Activated CD4-positive, alpha-beta memory T cell treated with anti-CD3 and anti-CD28 coated beads, Interleukin-2, amount 10 ng/mL, durations not matched to agents 7 days and 5 days (primary cell): ENCODE measurements at regions not wholly inside any gene's neighbourhood (a gene's known extent, or its start where the extent isn't known, plus 50 kb on each side); places are given as distances from the start of the nearest gene placed in this dataset.

Experiments
- CTCF ChIA-PET: fragments of 350-600 bp; sonication (Branson Sonifier 250); formaldehyde crosslinking; loops from one replicate; lab custom pipeline; 2021; ENCODE audit warnings: antibody characterized with exemption, inconsistent platforms; lab: Charles Lee
- POLR2A ChIA-PET: fragments of 350-600 bp; sonication (Branson Sonifier 250); formaldehyde crosslinking; loops from one replicate; lab custom pipeline; 2021; ENCODE audit warnings: antibody characterized with exemption; lab: Charles Lee
- DNase-seq: peaks from one replicate; pipeline ENCODE4 v3.0.0-alpha.2; 2020
- H3K27ac Mint-ChIP-seq: one replicate; pipeline ENCODE4 v1.8.0; 2021; ENCODE audit warnings: mild to moderate bottlenecking, mixed read lengths
- H3K27me3 Mint-ChIP-seq: one replicate; pipeline ENCODE4 v1.8.0; 2021; ENCODE audit warnings: mixed read lengths
- H3K36me3 Mint-ChIP-seq: one replicate; pipeline ENCODE4 v1.8.0; 2021; ENCODE audit warnings: low read depth, mixed read lengths
- H3K4me1 Mint-ChIP-seq: one replicate; pipeline ENCODE4 v1.8.0; 2021; ENCODE audit warnings: mixed read lengths
- H3K4me3 Mint-ChIP-seq: one replicate; pipeline ENCODE4 v1.8.0; 2021; ENCODE audit warnings: mild to moderate bottlenecking, mixed read lengths
- H3K9me3 Mint-ChIP-seq: one replicate; pipeline ENCODE4 v1.8.0; 2021; ENCODE audit warnings: mixed read lengths

- DNase-seq = no peak
- H3K4me3 Mint-ChIP-seq = no peak overlapping the region
- ChIA-PET POLR2A (no interaction called here), CTCF (no interaction called here)
- no peak overlapping the region for H3K27ac Mint-ChIP-seq
- no peaks in the 10 kb centered on the region for H3K36me3 Mint-ChIP-seq
- H3K4me1 Mint-ChIP-seq = no peaks in the 10 kb centered on the region
- no peaks in the 10 kb centered on the region for H3K9me3 Mint-ChIP-seq
- peaks cover 2% of the 10 kb centered on the region for H3K27me3 Mint-ChIP-seq
Observed at GRCh38 chrX:20668550-20668949, 401.8 kb upstream of the RPS6KA3 start.

DNA sequence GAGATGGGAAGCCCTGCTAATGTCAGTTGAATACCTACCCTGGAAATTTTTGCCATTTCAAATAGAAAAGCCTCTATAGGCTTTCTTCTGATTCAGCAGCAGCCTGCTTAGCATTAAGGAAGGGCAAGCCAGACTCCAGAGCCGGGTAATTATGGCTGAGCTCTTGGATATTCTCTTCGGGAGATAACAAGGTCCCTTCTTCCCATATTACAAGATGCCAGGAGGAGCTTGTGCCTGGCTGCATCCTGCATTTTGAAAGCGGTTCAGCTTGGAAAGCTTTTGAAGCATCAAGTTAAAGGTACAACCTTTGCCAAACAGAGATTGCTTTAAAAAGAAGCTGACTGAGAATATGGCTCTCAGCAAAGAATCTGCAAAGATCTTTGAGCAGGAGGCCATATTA is 399.6 kb upstream of the RPS6KA3 start:
- no peaks in the 10 kb centered on the region for H3K36me3 Mint-ChIP-seq
- H3K9me3 Mint-ChIP-seq = no peaks in the 10 kb centered on the region
- H3K27me3 Mint-ChIP-seq = peaks cover 2% of the 10 kb centered on the region
- POLR2A ChIA-PET = no interaction called here
- no peaks in the 10 kb centered on the region for H3K4me1 Mint-ChIP-seq
- no peak for DNase-seq
- no peak overlapping the region for H3K27ac Mint-ChIP-seq
- CTCF ChIA-PET = interaction anchor here (1.3 kb wide), 1 partner anchor 136 kb away, joined by 3 read pairs; no protein-coding TSS in a partner anchor
- no peak overlapping the region for H3K4me3 Mint-ChIP-seq

DNA sequence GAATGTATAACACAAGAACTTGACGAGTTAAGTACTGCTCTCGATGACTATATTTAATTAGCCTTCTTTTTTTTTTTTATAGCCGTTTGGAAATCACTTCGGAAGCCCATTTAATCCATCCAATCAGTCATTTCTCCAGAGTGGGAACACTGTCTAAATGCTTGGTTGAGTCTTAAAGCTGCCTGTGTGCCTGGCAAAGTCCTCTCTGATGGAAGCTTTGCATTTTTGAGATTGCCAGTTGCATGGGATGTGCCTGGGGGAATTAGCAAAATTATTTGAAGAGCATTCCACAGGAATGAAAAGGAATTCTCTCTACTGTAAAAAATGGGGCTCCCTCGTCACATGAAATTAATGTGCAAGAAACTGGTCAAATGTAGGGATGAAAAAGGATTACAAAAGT is 398.8 kb upstream of the RPS6KA3 start:
- CTCF ChIA-PET = no interaction called here
- DNase-seq = no peak
- Mint-ChIP-seq H3K4me3 (no peak overlapping the region), H3K27ac (no peak overlapping the region), H3K36me3 (no peaks in the 10 kb centered on the region), H3K9me3 (no peaks in the 10 kb centered on the region), H3K4me1 (no peaks in the 10 kb centered on the region), H3K27me3 (peaks cover 2% of the 10 kb centered on the region)
- POLR2A ChIA-PET = no interaction called here

GRCh38 chrX:20664774-20665173 is 398.1 kb upstream of the RPS6KA3 start:
- Mint-ChIP-seq H3K9me3 (no peaks in the 10 kb centered on the region), H3K4me3 (no peak overlapping the region), H3K36me3 (no peaks in the 10 kb centered on the region), H3K4me1 (no peaks in the 10 kb centered on the region), H3K27me3 (peaks cover 2% of the 10 kb centered on the region), H3K27ac (no peak overlapping the region)
- no peak for DNase-seq
- POLR2A ChIA-PET = no interaction called here
- CTCF ChIA-PET = no interaction called here

DNA sequence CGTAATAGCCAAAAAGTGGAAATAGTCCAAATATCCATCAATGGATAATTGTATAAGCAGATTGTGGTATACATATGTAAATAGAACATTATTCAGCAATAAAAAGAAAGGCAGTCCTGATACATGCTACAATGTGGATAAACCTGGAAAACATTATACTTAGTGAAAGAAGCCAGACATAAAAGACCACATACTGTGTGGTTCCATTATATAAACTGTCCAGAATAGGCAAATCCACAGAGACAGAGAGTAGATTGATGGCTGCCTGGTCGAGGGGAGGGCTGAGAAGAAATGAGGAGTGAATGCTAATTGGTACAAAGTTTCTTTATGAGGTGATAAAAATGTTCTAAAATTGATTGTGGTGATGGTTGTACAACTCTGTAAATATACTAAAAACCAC is 397.4 kb upstream of the RPS6KA3 start:
- no peak for DNase-seq
- Mint-ChIP-seq H3K4me3 (no peak overlapping the region), H3K9me3 (no peaks in the 10 kb centered on the region), H3K27ac (no peak overlapping the region), H3K27me3 (peaks cover 2% of the 10 kb centered on the region), H3K4me1 (no peaks in the 10 kb centered on the region), H3K36me3 (no peaks in the 10 kb centered on the region)
- ChIA-PET POLR2A (no interaction called here), CTCF (no interaction called here)

DNA sequence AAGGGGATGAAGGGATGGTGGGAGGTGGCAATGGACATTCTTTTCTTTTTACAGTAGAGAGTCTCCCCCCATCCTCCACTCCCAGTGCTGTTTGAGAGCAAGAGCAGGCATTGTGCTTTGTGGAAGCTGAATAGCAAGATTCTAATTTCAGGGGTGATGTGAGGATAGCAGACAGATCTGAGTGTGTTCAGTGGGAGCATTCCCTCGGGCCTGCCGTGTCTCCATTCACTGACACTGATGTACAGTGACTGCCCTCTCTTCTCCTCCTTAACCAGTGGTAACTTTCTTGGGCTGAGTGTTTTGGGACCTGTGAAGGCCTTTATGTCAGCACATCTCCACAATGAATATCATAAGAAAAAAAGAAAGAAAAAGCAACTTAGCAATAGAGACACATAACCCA is 396.6 kb upstream of the RPS6KA3 start:
- Mint-ChIP-seq H3K4me1 (no peaks in the 10 kb centered on the region), H3K4me3 (no peak overlapping the region), H3K27me3 (peaks cover 2% of the 10 kb centered on the region), H3K27ac (no peak overlapping the region), H3K9me3 (no peaks in the 10 kb centered on the region), H3K36me3 (no peaks in the 10 kb centered on the region)
- CTCF ChIA-PET = no interaction called here
- POLR2A ChIA-PET = no interaction called here
- DNase-seq = no peak

DNA sequence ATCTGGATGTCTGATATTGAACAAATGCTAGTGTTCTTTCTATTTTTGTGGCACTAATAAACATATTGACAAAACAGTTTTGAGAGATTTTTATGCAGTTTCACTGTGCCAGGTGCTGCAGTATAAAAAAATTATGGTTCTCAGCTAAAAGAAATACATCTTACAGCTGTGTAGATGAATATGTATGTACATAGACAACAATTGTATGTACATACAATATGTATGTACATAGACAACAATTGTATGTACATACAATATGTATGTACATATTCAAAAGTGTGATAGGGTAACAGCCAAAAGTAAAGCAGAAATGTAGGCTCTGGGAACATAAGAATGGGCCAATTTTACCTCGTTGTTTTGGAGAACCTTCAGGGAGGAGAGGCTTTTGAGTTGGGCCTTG is 390.0 kb upstream of the RPS6KA3 start:
- Mint-ChIP-seq H3K9me3 (no peaks in the 10 kb centered on the region), H3K4me1 (no peaks in the 10 kb centered on the region), H3K27me3 (no peaks in the 10 kb centered on the region), H3K36me3 (no peaks in the 10 kb centered on the region), H3K27ac (no peak overlapping the region), H3K4me3 (no peak overlapping the region)
- no peak for DNase-seq
- POLR2A ChIA-PET = no interaction called here
- CTCF ChIA-PET = no interaction called here

DNA sequence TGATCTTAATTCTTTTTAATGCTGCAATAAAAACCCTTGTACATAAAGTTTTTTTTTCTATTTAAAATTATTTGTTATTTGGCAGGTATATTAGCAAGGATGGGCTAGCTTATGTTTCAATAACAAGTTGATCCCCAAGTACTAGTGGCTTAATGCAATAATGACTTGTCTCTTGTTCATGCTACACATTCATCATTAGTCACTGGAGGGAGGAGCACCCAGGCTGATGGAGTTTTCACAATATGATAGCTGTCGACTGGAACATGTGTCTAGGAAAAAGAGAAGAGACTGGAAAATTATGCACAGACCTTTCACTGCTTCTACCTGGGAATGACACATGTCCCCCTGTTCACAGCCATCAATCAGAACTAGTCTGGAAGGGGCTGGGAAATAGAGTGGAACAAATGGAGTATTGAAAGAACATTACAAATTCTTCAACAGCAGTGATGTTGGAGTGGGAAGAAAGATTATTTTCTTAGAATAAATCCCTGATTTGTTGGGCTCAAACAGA is 387.9 kb upstream of the RPS6KA3 start:
- Mint-ChIP-seq H3K9me3 (no peaks in the 10 kb centered on the region), H3K4me1 (no peaks in the 10 kb centered on the region), H3K4me3 (no peak overlapping the region), H3K36me3 (no peaks in the 10 kb centered on the region), H3K27me3 (no peaks in the 10 kb centered on the region), H3K27ac (no peak overlapping the region)
- POLR2A ChIA-PET = no interaction called here
- CTCF ChIA-PET = no interaction called here
- no peak for DNase-seq

DNA sequence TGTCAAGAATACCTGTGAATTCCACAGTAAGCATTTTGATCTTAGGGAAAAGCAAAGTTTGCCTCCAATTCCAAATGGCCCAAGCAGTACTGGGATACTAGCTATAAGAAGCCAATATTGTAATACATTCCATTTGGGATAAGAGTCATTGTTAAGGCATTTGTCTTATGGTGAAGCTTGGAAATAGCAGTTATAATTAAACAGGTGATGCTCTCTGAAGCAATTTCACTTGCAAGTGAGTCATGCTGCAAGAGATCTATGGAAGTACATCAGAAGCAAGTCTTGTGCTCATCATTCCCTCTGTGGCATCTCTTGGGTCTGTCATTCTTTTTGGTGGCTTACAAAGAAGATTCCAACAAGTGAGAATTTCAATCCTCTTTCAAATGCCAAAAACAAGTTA is 386.4 kb upstream of the RPS6KA3 start:
- POLR2A ChIA-PET = no interaction called here
- Mint-ChIP-seq H3K36me3 (no peaks in the 10 kb centered on the region), H3K27ac (no peak overlapping the region), H3K9me3 (no peaks in the 10 kb centered on the region), H3K4me1 (no peaks in the 10 kb centered on the region), H3K4me3 (no peak overlapping the region), H3K27me3 (no peaks in the 10 kb centered on the region)
- DNase-seq = no peak
- CTCF ChIA-PET = no interaction called here

GRCh38 chrX:20641954-20642353 is 375.2 kb upstream of the RPS6KA3 start:
- Mint-ChIP-seq H3K27ac (no peak overlapping the region), H3K9me3 (no peaks in the 10 kb centered on the region), H3K27me3 (peaks cover 3% of the 10 kb centered on the region), H3K4me3 (no peak overlapping the region), H3K4me1 (no peaks in the 10 kb centered on the region), H3K36me3 (no peaks in the 10 kb centered on the region)
- no peak for DNase-seq
- POLR2A ChIA-PET = no interaction called here
- CTCF ChIA-PET = no interaction called here

- no peak overlapping the region for H3K27ac Mint-ChIP-seq
- no peaks in the 10 kb centered on the region for H3K36me3 Mint-ChIP-seq
- ChIA-PET POLR2A (no interaction called here), CTCF (no interaction called here)
- no peak for DNase-seq
- H3K4me3 Mint-ChIP-seq = no peak overlapping the region
- no peaks in the 10 kb centered on the region for H3K9me3 Mint-ChIP-seq
- peaks cover 2% of the 10 kb centered on the region for H3K27me3 Mint-ChIP-seq
- H3K4me1 Mint-ChIP-seq = no peaks in the 10 kb centered on the region
Observed at GRCh38 chrX:20639115-20639514, 372.4 kb upstream of the RPS6KA3 start.

DNA sequence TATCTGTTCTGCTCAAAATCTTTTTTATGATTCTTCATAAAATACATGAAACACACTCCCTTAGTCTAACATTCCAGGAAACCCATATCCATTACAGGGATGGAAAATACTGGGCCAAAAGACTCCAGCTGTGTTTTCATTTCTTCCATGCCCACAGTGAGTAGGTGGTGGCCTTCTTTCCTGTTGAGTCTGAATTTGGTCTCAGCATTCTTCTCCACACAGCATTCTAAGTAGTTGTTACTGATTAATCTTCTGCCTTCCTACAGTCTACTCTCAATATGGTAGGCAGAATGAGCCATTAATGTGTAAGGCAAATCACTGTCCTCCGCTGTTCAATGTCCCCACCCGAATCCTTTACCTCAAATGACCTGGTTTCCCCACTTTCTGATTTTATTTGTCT is 370.6 kb upstream of the RPS6KA3 start:
- ChIA-PET CTCF (no interaction called here), POLR2A (no interaction called here)
- H3K27me3 Mint-ChIP-seq = peaks cover 2% of the 10 kb centered on the region
- DNase-seq = no peak
- no peaks in the 10 kb centered on the region for H3K36me3 Mint-ChIP-seq
- H3K27ac Mint-ChIP-seq = no peak overlapping the region
- no peak overlapping the region for H3K4me3 Mint-ChIP-seq
- no peaks in the 10 kb centered on the region for H3K9me3 Mint-ChIP-seq
- H3K4me1 Mint-ChIP-seq = no peaks in the 10 kb centered on the region

DNA sequence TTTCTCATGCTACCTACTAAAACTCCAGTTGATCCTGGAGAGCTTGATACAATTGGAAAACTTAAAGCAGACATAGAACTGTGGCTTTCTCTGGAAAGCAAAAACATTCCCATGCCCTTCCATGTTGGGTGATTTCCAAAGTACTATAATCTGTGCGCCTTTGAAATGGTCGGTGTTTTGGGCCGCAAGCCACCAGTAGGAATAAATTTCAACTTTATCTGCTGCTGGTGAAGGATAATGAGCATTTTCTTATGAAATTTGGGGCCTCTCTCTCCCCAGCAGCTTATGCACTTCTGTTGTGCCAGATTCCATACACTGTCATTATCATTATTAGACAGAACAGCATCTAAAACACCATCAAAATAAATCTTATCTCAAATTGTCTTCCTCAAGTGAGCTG is 366.7 kb upstream of the RPS6KA3 start:
- ChIA-PET POLR2A (no interaction called here), CTCF (no interaction called here)
- Mint-ChIP-seq H3K9me3 (no peaks in the 10 kb centered on the region), H3K4me1 (no peaks in the 10 kb centered on the region), H3K4me3 (no peak overlapping the region), H3K27me3 (peaks cover 2% of the 10 kb centered on the region), H3K36me3 (no peaks in the 10 kb centered on the region), H3K27ac (no peak overlapping the region)
- no peak for DNase-seq

DNA sequence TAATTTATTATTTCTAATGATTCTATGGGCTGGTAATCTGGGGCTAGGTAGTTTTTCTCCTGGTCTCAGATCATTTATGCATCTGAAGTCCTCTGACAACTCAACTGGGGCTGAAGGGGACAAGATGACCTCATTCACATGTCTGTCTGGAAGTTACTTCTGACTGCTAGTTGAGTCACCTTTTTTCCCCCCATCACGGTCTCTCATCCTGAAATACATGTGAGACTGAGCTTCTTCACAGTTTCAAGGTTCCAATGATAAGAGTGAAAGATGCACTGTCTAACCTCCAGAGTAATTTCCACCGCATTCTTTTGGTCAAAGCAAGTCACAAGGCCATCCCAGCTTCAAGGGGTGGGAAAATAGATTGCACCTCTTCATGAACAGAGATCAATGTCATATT is 356.7 kb upstream of the RPS6KA3 start:
- DNase-seq = no peak
- Mint-ChIP-seq H3K4me1 (no peaks in the 10 kb centered on the region), H3K27ac (no peak overlapping the region), H3K36me3 (no peaks in the 10 kb centered on the region), H3K27me3 (peaks cover 5% of the 10 kb centered on the region), H3K9me3 (no peaks in the 10 kb centered on the region), H3K4me3 (no peak overlapping the region)
- ChIA-PET POLR2A (no interaction called here), CTCF (no interaction called here)

DNA sequence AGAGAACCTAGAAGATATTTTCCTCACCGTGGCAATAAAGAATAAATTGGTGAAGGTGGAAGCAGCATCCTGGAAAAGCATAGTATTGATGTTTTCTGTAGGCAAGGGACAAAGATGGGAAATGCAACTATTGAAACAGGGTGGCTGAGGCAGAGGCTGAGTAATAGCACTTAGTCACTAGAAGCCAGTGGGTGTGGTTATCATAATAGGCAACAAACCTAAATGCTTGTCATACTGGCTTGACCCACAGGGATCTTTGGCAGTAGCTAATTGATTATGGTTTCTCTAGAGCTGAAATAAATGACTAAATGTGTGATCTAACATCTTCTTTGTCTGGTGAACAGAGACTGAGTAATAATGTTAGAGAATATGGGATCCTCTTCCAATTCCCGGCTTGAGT is 353.6 kb upstream of the RPS6KA3 start:
- H3K27me3 Mint-ChIP-seq = no peaks in the 10 kb centered on the region
- no peaks in the 10 kb centered on the region for H3K4me1 Mint-ChIP-seq
- no peak overlapping the region for H3K4me3 Mint-ChIP-seq
- DNase-seq = no peak
- H3K9me3 Mint-ChIP-seq = no peaks in the 10 kb centered on the region
- no peak overlapping the region for H3K27ac Mint-ChIP-seq
- ChIA-PET CTCF (no interaction called here), POLR2A (no interaction called here)
- H3K36me3 Mint-ChIP-seq = no peaks in the 10 kb centered on the region
